Mesodermal cell (in vitro differentiated cells): ENCODE measurements at regions not wholly inside any gene's neighbourhood (a gene's known extent, or its start where the extent isn't known, plus 50 kb on each side); places are given as distances from the start of the nearest gene placed in this dataset.
"Not testable (repeated sequence)": the region's sequence is repeated elsewhere in the genome, so short reads cannot be mapped to it uniquely, and the experiment has no call there.

ENCODE experiments used
- H3K27ac ChIP-seq: 2 replicates; pipeline ENCODE4 v1.7.0; 2013; ENCODE audit warnings: mild to moderate bottlenecking, low read depth, low read length, moderate library complexity; ENCODE audit not compliant: severe bottlenecking
- H3K36me3 ChIP-seq: 2 replicates; pipeline ENCODE4 v1.7.1; 2013; ENCODE audit warnings: mild to moderate bottlenecking, low read length, moderate library complexity; ENCODE audit not compliant: control insufficient read depth, insufficient read depth
- H3K4me1 ChIP-seq: one replicate; pipeline ENCODE4 v1.7.1; 2013; ENCODE audit warnings: mild to moderate bottlenecking, low read length; ENCODE audit not compliant: insufficient read depth, control insufficient read depth, poor library complexity, severe bottlenecking
- H3K4me3 ChIP-seq: 2 replicates; pipeline ENCODE4 v1.7.0; 2013; ENCODE audit warnings: low read length, control low read depth, mild to moderate bottlenecking; ENCODE audit not compliant: insufficient read depth, poor library complexity, severe bottlenecking; ENCODE audit errors: extremely low read depth
- H3K9me3 ChIP-seq: 2 replicates; pipeline ENCODE4 v1.7.1; 2013; ENCODE audit warnings: mild to moderate bottlenecking, low read length, moderate library complexity; ENCODE audit not compliant: control insufficient read depth
- WGBS, 2 experiments: methylation state at CpG; one replicate each; pipeline ENCODE4 v1.1.5; 2013; ENCODE audit warnings: missing lambda C conversion rate in 2 of 2; ENCODE audit not compliant: insufficient coverage in 2 of 2; 5-methylcytosine and 5-hydroxymethylcytosine counted together

DNA sequence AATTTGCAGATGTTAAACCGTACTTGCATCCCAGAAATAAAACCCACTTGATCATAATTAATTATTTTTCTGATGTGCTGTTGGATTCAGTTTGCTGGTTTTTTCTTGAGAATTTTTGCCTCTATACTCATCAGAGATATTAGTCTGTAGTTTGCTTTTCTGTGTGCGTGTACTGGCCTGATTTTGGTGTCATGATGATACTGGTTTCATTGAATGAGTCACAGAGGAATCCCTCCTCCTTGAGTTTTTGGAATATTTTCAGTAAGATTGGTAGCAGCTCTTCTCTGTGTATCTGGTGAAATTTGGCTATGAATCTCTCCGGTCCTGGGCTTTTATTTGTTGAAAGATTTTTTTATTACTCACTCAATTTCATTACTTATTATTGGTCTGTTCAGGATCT, 100.4 kb upstream of the PMCH start:
- WGBS, 2 experiments = no CpG with 5 or more reads among the region's 3 CpGs
- H3K9me3 ChIP-seq = no peaks in the 10 kb centered on the region
- H3K4me3 ChIP-seq = no peak overlapping the region
- no peak overlapping the region for H3K27ac ChIP-seq
- H3K4me1 ChIP-seq = peaks cover 5% of the 10 kb centered on the region
- H3K36me3 ChIP-seq = no peaks in the 10 kb centered on the region

DNA sequence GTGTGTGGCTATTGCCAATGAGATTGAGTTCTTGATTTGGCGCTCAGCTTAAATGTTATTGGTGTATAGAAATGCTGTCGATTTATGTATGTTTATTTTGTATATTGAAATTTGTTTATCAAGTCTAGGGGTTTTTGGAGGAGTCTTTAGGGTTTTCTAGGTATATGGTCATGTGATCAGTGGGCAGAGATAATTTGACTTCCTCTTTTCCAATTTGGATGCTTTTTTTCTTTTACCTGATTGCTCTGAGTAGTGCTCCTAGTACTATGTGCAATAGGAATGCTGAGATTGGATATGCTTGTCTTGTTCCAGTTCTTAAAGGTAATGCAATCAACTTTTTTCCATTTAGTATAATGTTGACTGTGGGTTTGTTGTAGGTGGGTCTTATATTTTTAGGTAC, 99.8 kb upstream of the PMCH start:
- H3K9me3 ChIP-seq = no peaks in the 10 kb centered on the region
- no peaks in the 10 kb centered on the region for H3K36me3 ChIP-seq
- H3K4me3 ChIP-seq = no peak overlapping the region
- 93 to 100% methylated on average over 2 of the region's 2 CpGs for WGBS, 2 experiments
- no peak overlapping the region for H3K27ac ChIP-seq
- peaks cover 5% of the 10 kb centered on the region for H3K4me1 ChIP-seq

DNA sequence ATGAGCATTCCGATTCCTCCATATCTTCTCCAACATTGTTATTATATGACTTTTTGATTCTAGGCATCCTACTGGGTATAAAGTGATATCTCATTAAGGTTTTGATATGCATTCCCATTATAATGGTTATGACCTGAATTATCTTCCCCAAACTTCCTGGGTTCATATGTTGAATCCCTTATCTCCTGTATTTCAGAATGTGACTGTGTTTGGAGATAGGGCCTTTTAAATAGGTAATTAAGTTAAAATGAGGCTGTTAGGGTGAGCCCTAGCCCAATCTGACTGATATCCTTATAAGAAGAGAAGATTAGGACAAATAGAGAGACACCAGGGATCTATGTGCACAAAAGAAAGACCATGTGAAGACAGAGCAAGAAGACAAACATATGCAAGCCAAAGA, 96.9 kb upstream of the PMCH start:
- Histone ChIP-seq H3K4me1 (peaks cover 7% of the 10 kb centered on the region), H3K9me3 (no peaks in the 10 kb centered on the region), H3K4me3 (no peak overlapping the region), H3K27ac (no peak overlapping the region), H3K36me3 (no peaks in the 10 kb centered on the region)
- WGBS, 2 experiments = no CpG with 5 or more reads among the region's 1 CpG

DNA sequence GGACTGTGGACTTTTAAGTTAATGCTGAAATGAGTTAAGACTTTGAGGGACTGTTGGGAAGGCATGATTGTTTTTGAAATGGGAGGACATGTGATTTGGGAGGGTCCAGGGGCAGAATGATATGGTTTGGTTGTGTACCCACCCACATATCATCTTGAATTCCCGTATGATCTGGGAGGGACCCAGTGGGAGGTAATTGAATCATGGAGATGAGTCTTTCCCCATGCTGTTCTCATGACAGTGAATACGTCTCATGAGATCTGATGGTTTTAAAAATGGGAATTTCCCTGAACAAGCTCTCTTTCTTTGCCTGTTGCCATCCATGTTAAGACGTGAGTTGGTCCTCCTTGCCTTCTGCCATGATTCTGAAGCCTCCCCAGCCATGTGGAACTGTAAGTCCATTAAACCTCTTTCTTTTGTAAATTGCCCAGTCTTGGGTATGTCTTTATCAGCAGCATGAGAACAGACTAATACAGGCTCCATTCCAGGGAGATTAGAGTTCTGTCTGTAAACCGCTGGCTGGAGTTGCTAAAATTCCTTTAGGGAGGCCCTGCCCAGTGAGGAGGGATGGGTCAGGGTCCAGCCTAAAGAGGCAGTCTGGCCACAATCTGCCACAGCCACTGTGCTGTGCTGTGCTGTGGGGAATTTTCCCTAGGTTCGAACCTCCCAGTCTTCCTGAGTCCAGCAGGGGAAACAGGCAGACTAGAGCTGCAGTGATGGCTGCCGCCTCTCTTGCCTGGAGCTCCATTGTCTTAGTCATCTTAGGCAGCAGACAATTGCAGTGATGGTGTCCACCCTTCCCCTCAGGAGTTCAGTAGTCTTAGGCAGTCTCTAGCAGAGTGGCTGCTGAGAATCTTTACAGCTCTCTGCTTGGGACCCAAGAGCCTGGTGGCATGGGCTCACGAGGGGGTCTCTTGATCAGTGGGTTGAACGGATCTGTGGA, 94.1 kb upstream of the PMCH start:
- not testable (repeated sequence) for H3K36me3 ChIP-seq, H3K27ac ChIP-seq, H3K4me1 ChIP-seq, H3K9me3 ChIP-seq, H3K4me3 ChIP-seq
- 92 to 96% methylated on average over 6 to 8 of the region's 8 CpGs for WGBS, 2 experiments

DNA sequence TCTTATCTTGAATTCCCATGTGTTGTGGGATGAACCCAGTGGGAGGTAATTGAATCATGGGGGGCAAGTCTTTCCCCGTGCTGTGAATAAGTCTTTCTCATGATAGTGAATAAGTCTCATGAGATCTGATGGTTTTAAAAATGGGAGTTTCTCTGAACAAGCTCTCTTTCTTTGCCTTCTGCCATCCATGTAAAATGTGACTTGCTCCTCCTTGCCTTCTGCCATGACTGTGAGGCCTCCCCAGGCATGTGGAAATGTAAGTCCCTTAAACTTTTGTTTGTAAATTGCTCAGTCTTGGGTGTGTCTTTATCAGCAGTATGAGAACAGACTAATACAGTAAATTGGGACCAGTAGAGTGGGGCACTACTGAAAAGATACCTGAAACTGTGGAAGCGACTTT, 92.1 kb upstream of the PMCH start:
- H3K27ac ChIP-seq, H3K4me1 ChIP-seq, H3K4me3 ChIP-seq, H3K36me3 ChIP-seq, H3K9me3 ChIP-seq: not testable (repeated sequence)
- WGBS, 2 experiments = 73 to 95% methylated on average over 1 to 2 of the region's 2 CpGs

- no peaks in the 10 kb centered on the region for H3K9me3 ChIP-seq
- no peak overlapping the region for H3K27ac ChIP-seq
- WGBS, 2 experiments = no CpG with 5 or more reads among the region's 1 CpG
- H3K36me3 ChIP-seq = no peaks in the 10 kb centered on the region
- no peak overlapping the region for H3K4me3 ChIP-seq
- H3K4me1 ChIP-seq = no peaks in the 10 kb centered on the region
These were observed 83.6 kb upstream of the PMCH start for GRCh38 chr12:102281231-102281630.

GRCh38 chr12:102255687-102256086, 58.1 kb upstream of the PMCH start:
- 80% methylated on average over 1 of the region's 2 CpGs; no CpG with 5 or more reads in 1 of the 2 experiments for WGBS, 2 experiments
- H3K4me3 ChIP-seq, H3K9me3 ChIP-seq, H3K27ac ChIP-seq, H3K36me3 ChIP-seq, H3K4me1 ChIP-seq: not testable (repeated sequence)

DNA sequence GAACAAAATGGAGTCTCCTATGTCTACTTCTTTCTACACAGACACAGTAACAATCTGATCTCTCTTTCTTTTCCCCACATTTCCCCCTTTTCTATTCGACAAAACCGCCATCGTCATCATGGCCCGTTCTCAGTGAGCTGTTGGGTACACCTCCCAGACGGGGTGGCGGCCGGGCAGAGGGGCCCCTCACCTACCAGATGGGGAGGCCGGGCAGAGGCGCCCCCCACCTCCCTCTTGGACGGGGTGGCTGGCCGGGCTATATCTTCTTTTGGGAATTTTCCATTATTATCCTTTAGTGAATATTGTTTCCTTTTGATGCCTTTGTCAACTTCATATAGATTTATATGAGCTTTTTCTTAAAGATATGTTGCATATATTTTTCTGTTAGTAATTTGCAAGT, 53.4 kb upstream of the PMCH start:
- H3K4me3 ChIP-seq, H3K9me3 ChIP-seq, H3K36me3 ChIP-seq, H3K27ac ChIP-seq, H3K4me1 ChIP-seq: not testable (repeated sequence)
- no CpG with 5 or more reads among the region's 11 CpGs for WGBS, 2 experiments

DNA sequence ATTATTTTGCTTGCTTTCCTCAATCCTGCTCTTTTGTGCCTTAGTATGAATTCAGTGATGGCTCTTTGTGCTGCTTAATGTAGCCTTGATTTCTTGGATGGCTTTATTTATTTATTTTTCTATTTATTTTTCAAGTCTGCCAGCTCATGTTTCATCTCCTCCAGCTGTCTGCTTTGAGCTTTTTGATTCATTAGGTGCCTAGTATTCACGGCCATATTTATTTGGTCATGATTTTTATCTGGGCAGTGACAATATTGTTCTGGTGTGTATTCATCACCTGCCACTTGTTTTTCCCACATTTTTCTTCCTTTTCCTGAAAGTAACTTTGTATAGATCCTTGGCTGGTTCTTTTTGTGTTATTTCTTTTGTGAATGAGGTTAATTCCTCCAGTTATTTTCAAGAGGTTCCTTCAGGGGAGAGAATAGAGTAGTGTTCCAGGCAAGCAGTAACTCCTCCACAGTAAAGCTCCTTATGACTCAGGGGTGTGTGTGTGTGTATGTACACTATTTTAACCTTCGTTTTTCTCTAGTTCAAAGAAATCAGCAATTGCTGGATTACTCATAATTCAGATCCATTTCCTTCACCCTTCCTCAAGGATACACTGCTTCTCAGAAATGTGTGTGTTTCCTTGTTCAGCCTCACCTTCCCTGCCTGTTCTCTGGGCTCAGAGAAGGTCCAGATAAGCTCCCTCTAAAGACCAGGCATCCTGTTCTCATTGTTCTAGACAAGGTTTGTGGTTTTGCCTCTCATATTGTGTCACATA, 51.6 kb upstream of the PMCH start:
- no CpG with 5 or more reads among the region's 2 CpGs for WGBS, 2 experiments
- Histone ChIP-seq H3K9me3 (no peaks in the 10 kb centered on the region), H3K27ac (no peak overlapping the region), H3K4me3 (no peak overlapping the region), H3K36me3 (no peaks in the 10 kb centered on the region), H3K4me1 (no peaks in the 10 kb centered on the region)
